GM23338 (cell line): ENCODE measurements at regions not wholly inside any gene's neighbourhood (a gene's known extent, or its start where the extent isn't known, plus 50 kb on each side); places are given as distances from the start of the nearest gene placed in this dataset.

Source experiments
- CREB1 ChIP-seq: fragments of 250-450 bp; sonication (Bioruptor Pico); IDR thresholded peaks from 2 replicates; pipeline ENCODE4 v1.5.0; 2020; ENCODE audit warnings: low read depth, mild to moderate bottlenecking, moderate library complexity
- EZH2 ChIP-seq: fragments of 200-600 bp; sonication (generic); IDR thresholded peaks from one replicate; pipeline ENCODE4 v1.8.0; 2017; ENCODE audit warnings: antibody characterized with exemption, mild to moderate bottlenecking, low read depth; ENCODE audit not compliant: unreplicated experiment
- EZH2phosphoT487 ChIP-seq: fragments of 200-600 bp; sonication (generic); IDR thresholded peaks from one replicate; pipeline ENCODE4 v1.8.1; 2018; ENCODE audit warnings: antibody characterized with exemption; ENCODE audit not compliant: unreplicated experiment
- JUNB ChIP-seq: IDR thresholded peaks from one replicate; pipeline ENCODE4 v1.6.1; 2016; ENCODE audit warnings: antibody characterized with exemption; ENCODE audit not compliant: unreplicated experiment
- POLR2AphosphoS5 ChIP-seq: IDR thresholded peaks from 2 replicates; pipeline ENCODE4 v1.6.1; 2016; ENCODE audit warnings: antibody characterized with exemption, low read depth
- TF ChIP-seq, protein P1 (sequence below), 2 experiments: fragments of 200-600 bp in 1 of 2; sonication (generic) in 1 of 2; conservative IDR thresholded peaks; 2 replicates each; pipeline versions ENCODE4 v1.5.1 to v1.6.1; 2016 to 2017; ENCODE audit warnings: antibody characterized with exemption in 2 of 2, low read depth in 2 of 2, mild to moderate bottlenecking in 2 of 2, moderate library complexity in 1 of 2
- TF ChIP-seq, protein P2 (sequence below): IDR thresholded peaks from one replicate; pipeline ENCODE4 v1.6.1; 2018; ENCODE audit warnings: antibody characterized with exemption; ENCODE audit not compliant: unreplicated experiment
- TF ChIP-seq, protein P3 (sequence below): IDR thresholded peaks from 2 replicates; pipeline ENCODE4 v1.6.1; 2016; ENCODE audit warnings: antibody characterized with exemption

DNA sequence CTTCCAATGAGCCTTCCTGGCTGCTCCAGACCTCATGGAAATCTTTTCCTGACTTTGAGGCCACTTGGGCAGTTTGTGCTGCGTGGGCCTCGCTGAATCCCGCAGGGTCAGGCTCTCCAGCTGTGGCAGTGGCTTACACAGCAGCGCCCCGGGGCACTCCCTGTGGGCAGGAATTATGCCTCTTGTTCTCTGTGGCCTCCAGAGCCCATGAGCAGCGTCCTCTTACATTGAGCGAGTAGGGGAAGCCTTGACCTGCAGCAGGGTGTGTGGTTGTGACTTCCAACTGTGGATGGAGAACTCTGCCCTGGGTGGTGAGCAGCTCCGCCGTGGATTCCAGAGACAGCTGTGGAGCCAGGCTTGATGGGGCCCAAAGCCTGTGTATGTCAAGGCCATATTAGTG is 180.8 kb downstream of the GLI2 start:
- TF ChIP-seq, protein P1, sequence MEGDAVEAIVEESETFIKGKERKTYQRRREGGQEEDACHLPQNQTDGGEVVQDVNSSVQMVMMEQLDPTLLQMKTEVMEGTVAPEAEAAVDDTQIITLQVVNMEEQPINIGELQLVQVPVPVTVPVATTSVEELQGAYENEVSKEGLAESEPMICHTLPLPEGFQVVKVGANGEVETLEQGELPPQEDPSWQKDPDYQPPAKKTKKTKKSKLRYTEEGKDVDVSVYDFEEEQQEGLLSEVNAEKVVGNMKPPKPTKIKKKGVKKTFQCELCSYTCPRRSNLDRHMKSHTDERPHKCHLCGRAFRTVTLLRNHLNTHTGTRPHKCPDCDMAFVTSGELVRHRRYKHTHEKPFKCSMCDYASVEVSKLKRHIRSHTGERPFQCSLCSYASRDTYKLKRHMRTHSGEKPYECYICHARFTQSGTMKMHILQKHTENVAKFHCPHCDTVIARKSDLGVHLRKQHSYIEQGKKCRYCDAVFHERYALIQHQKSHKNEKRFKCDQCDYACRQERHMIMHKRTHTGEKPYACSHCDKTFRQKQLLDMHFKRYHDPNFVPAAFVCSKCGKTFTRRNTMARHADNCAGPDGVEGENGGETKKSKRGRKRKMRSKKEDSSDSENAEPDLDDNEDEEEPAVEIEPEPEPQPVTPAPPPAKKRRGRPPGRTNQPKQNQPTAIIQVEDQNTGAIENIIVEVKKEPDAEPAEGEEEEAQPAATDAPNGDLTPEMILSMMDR (conservative IDR thresholded peaks at IDR 0.05; ENCODE audit: low read depth in 2 of 2) = no peak
- TF ChIP-seq EZH2 = no peak
- TF ChIP-seq JUNB = no peak
- TF ChIP-seq, protein P2, sequence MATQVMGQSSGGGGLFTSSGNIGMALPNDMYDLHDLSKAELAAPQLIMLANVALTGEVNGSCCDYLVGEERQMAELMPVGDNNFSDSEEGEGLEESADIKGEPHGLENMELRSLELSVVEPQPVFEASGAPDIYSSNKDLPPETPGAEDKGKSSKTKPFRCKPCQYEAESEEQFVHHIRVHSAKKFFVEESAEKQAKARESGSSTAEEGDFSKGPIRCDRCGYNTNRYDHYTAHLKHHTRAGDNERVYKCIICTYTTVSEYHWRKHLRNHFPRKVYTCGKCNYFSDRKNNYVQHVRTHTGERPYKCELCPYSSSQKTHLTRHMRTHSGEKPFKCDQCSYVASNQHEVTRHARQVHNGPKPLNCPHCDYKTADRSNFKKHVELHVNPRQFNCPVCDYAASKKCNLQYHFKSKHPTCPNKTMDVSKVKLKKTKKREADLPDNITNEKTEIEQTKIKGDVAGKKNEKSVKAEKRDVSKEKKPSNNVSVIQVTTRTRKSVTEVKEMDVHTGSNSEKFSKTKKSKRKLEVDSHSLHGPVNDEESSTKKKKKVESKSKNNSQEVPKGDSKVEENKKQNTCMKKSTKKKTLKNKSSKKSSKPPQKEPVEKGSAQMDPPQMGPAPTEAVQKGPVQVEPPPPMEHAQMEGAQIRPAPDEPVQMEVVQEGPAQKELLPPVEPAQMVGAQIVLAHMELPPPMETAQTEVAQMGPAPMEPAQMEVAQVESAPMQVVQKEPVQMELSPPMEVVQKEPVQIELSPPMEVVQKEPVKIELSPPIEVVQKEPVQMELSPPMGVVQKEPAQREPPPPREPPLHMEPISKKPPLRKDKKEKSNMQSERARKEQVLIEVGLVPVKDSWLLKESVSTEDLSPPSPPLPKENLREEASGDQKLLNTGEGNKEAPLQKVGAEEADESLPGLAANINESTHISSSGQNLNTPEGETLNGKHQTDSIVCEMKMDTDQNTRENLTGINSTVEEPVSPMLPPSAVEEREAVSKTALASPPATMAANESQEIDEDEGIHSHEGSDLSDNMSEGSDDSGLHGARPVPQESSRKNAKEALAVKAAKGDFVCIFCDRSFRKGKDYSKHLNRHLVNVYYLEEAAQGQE = no peak
- no peak for TF ChIP-seq POLR2AphosphoS5
- TF ChIP-seq EZH2phosphoT487 = no peak
- TF ChIP-seq CREB1 = no peak
- TF ChIP-seq, protein P3, sequence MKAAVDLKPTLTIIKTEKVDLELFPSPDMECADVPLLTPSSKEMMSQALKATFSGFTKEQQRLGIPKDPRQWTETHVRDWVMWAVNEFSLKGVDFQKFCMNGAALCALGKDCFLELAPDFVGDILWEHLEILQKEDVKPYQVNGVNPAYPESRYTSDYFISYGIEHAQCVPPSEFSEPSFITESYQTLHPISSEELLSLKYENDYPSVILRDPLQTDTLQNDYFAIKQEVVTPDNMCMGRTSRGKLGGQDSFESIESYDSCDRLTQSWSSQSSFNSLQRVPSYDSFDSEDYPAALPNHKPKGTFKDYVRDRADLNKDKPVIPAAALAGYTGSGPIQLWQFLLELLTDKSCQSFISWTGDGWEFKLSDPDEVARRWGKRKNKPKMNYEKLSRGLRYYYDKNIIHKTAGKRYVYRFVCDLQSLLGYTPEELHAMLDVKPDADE = no peak
